Fibroblast of villous mesenchyme (primary cell): ENCODE measurements at regions not wholly inside any gene's neighbourhood (a gene's known extent, or its start where the extent isn't known, plus 50 kb on each side); places are given as distances from the start of the nearest gene placed in this dataset.

Experiments used
- DNase-seq: peaks from one replicate; pipeline ENCODE4 v3.0.0-alpha.2; 2010; ENCODE audit warnings: low read depth
- H3K4me3 ChIP-seq: 2 replicates; pipeline ENCODE4 v1.5.1; 2011; ENCODE audit warnings: low read depth, mild to moderate bottlenecking, low read length
- CTCF ChIP-seq: IDR thresholded peaks from 2 replicates; pipeline ENCODE4 v1.5.1; 2012; ENCODE audit warnings: low read depth, mild to moderate bottlenecking, low read length; ENCODE audit not compliant: insufficient read depth

GRCh38 chr2:12863937-12864336, 147.2 kb downstream of the TRIB2 start:
- no peak overlapping the region for H3K4me3 ChIP-seq
- no peak for TF ChIP-seq CTCF

DNA sequence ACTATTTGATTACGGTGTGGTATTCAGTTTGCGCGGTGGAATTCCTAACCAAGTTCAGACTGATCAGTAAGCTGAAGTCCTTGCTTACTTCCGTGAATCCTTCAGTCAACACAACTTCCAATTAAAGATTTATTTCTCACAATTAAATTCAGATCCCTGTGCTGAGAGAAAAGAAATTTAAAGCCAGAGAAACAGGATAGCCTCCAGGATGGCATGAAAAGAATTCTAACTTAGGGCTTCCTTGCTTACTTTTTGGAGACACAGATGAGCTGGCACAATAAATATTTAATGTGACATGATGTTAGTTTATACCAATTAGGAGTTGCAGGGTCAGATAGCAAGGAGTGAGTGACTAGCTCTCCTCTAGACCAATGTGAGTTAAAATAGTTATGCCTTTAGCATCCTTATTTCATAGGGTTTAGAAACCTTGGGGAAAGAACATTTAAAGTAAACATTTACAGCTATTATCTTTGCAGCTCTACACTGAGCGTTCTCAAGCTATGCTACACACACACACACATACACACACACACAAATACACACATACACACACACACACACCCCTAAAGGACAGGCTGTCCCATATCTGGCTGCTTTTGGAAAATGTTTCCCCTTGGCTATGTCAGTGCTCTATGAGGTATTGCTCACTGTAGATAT, 151.0 kb downstream of the TRIB2 start:
- peak; percentile 76 for DNase-seq
- H3K4me3 ChIP-seq = no peak overlapping the region
- TF ChIP-seq CTCF = no peak

More at GRCh38 chr2:12863937-12864336, 147.2 kb downstream of the TRIB2 start:
- no peak for DNase-seq

- H3K4me3 ChIP-seq = no peak overlapping the region
- no peak for TF ChIP-seq CTCF
- no peak for DNase-seq
These were observed 154.0 kb downstream of the TRIB2 start for GRCh38 chr2:12870692-12871091.

GRCh38 chr2:12871694-12872315, 155.1 kb downstream of the TRIB2 start:
- H3K4me3 ChIP-seq = no peak overlapping the region
- TF ChIP-seq CTCF = no peak
- DNase-seq = no peak

DNA sequence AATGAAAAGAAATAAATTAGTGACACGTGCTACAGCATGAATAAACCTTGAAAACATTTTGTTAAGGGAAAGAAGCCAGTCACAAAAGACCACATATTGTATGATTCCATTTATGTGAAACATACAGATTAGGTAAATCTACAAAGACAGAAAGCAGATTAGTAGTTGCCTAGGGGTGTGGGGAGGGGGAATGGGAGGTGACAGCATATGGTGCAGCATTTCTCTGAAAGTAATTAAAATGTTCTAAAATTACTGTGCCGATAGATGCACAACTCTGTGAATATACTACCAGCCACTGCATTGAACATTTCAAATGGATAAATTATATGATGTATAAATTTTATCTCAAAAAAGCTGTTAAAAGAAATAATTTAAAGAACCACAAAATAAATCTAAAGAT, 161.0 kb downstream of the TRIB2 start:
- no peak for DNase-seq
- no peak for TF ChIP-seq CTCF
- H3K4me3 ChIP-seq = no peak overlapping the region

DNA sequence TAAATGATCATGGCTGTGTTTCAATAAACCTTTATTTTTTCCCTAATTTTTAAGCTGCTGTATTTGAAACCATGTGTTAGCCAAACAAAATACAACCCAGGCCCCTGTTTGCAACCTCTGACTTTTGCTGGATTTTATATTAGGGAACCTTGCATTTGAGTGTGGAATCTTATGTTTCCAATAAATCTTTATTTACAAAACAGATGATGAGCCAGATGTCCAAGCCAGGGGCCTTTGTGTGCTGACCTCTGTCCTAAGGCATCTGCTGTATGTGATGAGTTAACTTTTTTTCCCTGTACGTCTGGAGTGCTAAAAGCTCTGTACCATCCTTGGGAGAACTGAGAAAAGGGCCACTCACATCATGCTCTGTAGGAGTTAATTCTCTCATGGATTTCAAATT, 162.9 kb downstream of the TRIB2 start:
- no peak overlapping the region for H3K4me3 ChIP-seq
- TF ChIP-seq CTCF = no peak
- DNase-seq = peak; percentile 56

DNA sequence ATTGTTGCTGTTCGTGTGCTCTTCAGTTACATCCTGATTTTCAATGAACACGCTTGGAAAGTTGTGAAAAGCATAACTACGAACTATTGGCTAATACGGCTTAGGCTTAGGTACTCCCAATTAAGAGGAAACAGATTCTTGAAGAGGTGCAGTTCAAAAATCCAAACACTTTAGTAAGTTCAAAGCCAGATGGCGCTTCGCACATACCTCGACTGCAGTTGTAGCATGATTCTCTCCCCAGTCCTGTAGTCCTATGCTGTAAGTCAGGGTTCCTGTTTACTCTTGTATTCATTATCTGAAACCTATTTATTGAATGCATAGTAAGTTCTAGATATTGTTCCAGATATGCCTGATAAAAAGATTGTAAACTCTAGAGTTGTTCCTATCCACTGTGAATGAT, 165.2 kb downstream of the TRIB2 start:
- DNase-seq = no peak
- no peak overlapping the region for H3K4me3 ChIP-seq
- peak; percentile 22 for TF ChIP-seq CTCF
